OCI-LY3 (cell line): ENCODE measurements at regions not wholly inside any gene's neighbourhood (a gene's known extent, or its start where the extent isn't known, plus 50 kb on each side); places are given as distances from the start of the nearest gene placed in this dataset.

ENCODE experiments used
- H2AFZ ChIP-seq: fragments of 200-600, 300-600 bp; shearing (Covaris generic); 2 replicates; pipeline ENCODE4 v1.6.0; 2014; ENCODE audit warnings: antibody characterized with exemption, low read depth, low read length
- H3K27ac ChIP-seq: fragments of 200-600, 300-600 bp; sonication (generic); 2 replicates; pipeline ENCODE4 v1.5.1; 2014; ENCODE audit warnings: mild to moderate bottlenecking, low read length, moderate library complexity, mixed read lengths
- H3K27me3 ChIP-seq: fragments of 200-600, 300-600 bp; sonication (generic); 2 replicates; pipeline ENCODE4 v1.6.1; 2014; ENCODE audit warnings: low read depth, low read length, mixed read lengths
- H3K36me3 ChIP-seq: fragments of 200-600, 300-600 bp; sonication (generic); replicated peaks from 2 replicates; pipeline ENCODE3; 2014; ENCODE audit warnings: low read depth, low read length, mixed read lengths
- H3K4me1 ChIP-seq: fragments of 300-600, 200-600 bp; sonication (generic); 2 replicates; pipeline ENCODE4 v1.6.1; 2014; ENCODE audit warnings: low read length, mixed read lengths
- H3K4me2 ChIP-seq: fragments of 200-600, 300-600 bp; sonication (generic); 2 replicates; pipeline ENCODE4 v1.6.1; 2014; ENCODE audit warnings: low read length, mixed read lengths
- H3K4me3 ChIP-seq: fragments of 300-600, 200-600 bp; sonication (generic); 2 replicates; pipeline ENCODE4 v1.5.1; 2014; ENCODE audit warnings: antibody characterized with exemption, mild to moderate bottlenecking, low read length, moderate library complexity
- H3K79me2 ChIP-seq: fragments of 300-600, 200-600 bp; shearing (Covaris generic); 2 replicates; pipeline ENCODE4 v1.6.1; 2014; ENCODE audit warnings: mild to moderate bottlenecking, low read length, mixed read lengths
- H3K9ac ChIP-seq: fragments of 300-600, 200-600 bp; shearing (Covaris generic); 2 replicates; pipeline ENCODE4 v1.6.0; 2014; ENCODE audit warnings: mild to moderate bottlenecking, low read length, moderate library complexity
- H3K9me3 ChIP-seq: fragments of 200-600, 300-600 bp; shearing (Covaris generic); 2 replicates; pipeline ENCODE4 v1.6.1; 2014; ENCODE audit warnings: low read length, mixed read lengths; ENCODE audit not compliant: insufficient read depth
- H4K20me1 ChIP-seq: fragments of 200-600, 300-600 bp; sonication (generic); 2 replicates; pipeline ENCODE4 v1.6.1; 2016; ENCODE audit warnings: low read length, mixed read lengths; ENCODE audit not compliant: insufficient read depth
- CTCF ChIP-seq: fragments of 200-600, 300-600 bp; sonication (generic); IDR thresholded peaks from 2 replicates; pipeline ENCODE4 v1.5.1; 2014; ENCODE audit warnings: antibody characterized with exemption, low read length, low read depth
- EZH2phosphoT487 ChIP-seq: fragments of 200-600 bp; shearing (Covaris generic); IDR thresholded peaks from 2 replicates; pipeline ENCODE4 v1.6.1; 2018; ENCODE audit warnings: antibody characterized with exemption, mixed run types, low read depth

DNA sequence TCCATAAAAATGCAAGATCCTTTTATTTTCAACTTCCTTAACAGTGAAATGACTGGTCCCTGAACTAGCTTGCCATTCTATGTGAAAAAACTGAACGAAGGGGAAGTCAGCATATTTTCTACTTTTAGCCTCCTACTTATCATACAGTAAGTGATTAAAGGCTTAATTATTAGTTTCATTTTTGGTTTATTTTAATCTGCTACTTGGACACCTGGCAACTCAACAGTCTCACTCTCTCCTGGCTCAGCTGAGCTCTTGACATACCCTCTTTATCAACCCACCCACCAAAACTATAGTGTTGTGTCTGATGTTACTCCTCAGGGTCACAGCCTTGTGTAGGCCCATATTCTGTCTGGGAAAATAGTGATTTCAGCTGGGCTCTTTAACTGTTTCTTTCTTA is 86.2 kb upstream of the CPXCR1 start:
- Histone ChIP-seq H3K4me2 (no peak overlapping the region), H3K36me3 (no peaks in the 10 kb centered on the region), H3K4me3 (no peak overlapping the region), H3K27ac (no peak overlapping the region), H3K9ac (no peak overlapping the region), H3K4me1 (no peaks in the 10 kb centered on the region), H2AFZ (no peak overlapping the region), H3K9me3 (no peaks in the 10 kb centered on the region), H3K27me3 (no peaks in the 10 kb centered on the region), H3K79me2 (no peaks in the 10 kb centered on the region), H4K20me1 (no peaks in the 10 kb centered on the region)
- TF ChIP-seq CTCF: no peak
- no peak for TF ChIP-seq EZH2phosphoT487

- Histone ChIP-seq H3K9ac (no peak overlapping the region), H4K20me1 (no peaks in the 10 kb centered on the region), H2AFZ (no peak overlapping the region), H3K4me2 (no peak overlapping the region), H3K79me2 (no peaks in the 10 kb centered on the region), H3K27ac (no peak overlapping the region), H3K9me3 (no peaks in the 10 kb centered on the region), H3K36me3 (no peaks in the 10 kb centered on the region), H3K4me1 (no peaks in the 10 kb centered on the region), H3K27me3 (no peaks in the 10 kb centered on the region), H3K4me3 (no peak overlapping the region)
- TF ChIP-seq EZH2phosphoT487 (no peak), CTCF (no peak)
These were observed 74.8 kb upstream of the CPXCR1 start for GRCh38 chrX:88672261-88672660.
